ENCODE measurements at regions not wholly inside any gene's neighbourhood (a gene's known extent, or its start where the extent isn't known, plus 50 kb on each side); places are given as distances from the start of the nearest gene placed in this dataset.

GRCh38 chr12:116353958-116354357 lies 76.5 kb upstream of the MED13L start:
- Histone ChIP-seq H3K27ac (ENCODE audit: low read depth in 1 of 2, low read length in 1 of 2) (no peak overlapping the region), H3K9ac (ENCODE audit: insufficient read depth in 1 of 2, low read length in 2 of 2) (no peak overlapping the region), H3K4me3 (no peak overlapping the region), H3K27me3 (ENCODE audit: control insufficient read depth in 3 of 3, insufficient read depth in 3 of 3, low read length in 2 of 3) (no peaks in the 10 kb centered on the region), H3K9me3 (ENCODE audit: control insufficient read depth in 4 of 4, insufficient read depth in 3 of 4, low read length in 3 of 4) (peaks cover 0 to 6% (median 0%) of the 10 kb centered on the region in 4 donors), H3K36me3 (ENCODE audit: control insufficient read depth in 4 of 4, insufficient read depth in 4 of 4, low read length in 4 of 4) (no peaks in the 10 kb centered on the region), H3K4me1 (ENCODE audit: control insufficient read depth in 5 of 5, insufficient read depth in 5 of 5, low read length in 5 of 5) (peaks cover 0 to 2% (median 0%) of the 10 kb centered on the region in 5 donors)
- no peak for DNase-seq
- no peak for TF ChIP-seq CTCF (IDR thresholded peaks at IDR 0.05; ENCODE audit: control extremely low read depth, extremely low read depth)
- WGBS, 2 donors: 90 to 100% methylated on average over 2 of the region's 2 CpGs
- no peak for ATAC-seq (ENCODE audit: insufficient read depth, low FRiP score)

GRCh38 chr12:116354534-116354933 lies 77.0 kb upstream of the MED13L start:
- Histone ChIP-seq H3K36me3 (ENCODE audit: control insufficient read depth in 4 of 4, insufficient read depth in 4 of 4, low read length in 4 of 4) (no peaks in the 10 kb centered on the region), H3K27me3 (ENCODE audit: control insufficient read depth in 3 of 3, insufficient read depth in 3 of 3, low read length in 2 of 3) (no peaks in the 10 kb centered on the region), H3K4me1 (ENCODE audit: control insufficient read depth in 5 of 5, insufficient read depth in 5 of 5, low read length in 5 of 5) (peaks cover 0 to 5% (median 2%) of the 10 kb centered on the region in 5 donors), H3K9ac (ENCODE audit: insufficient read depth in 1 of 2, low read length in 2 of 2) (no peak overlapping the region), H3K9me3 (ENCODE audit: control insufficient read depth in 4 of 4, insufficient read depth in 3 of 4, low read length in 3 of 4) (peaks cover 0 to 6% (median 0%) of the 10 kb centered on the region in 4 donors), H3K4me3 (no peak overlapping the region), H3K27ac (ENCODE audit: low read depth in 1 of 2, low read length in 1 of 2) (no peak overlapping the region)
- ATAC-seq (ENCODE audit: insufficient read depth, low FRiP score): no peak
- 89 to 90% methylated on average over 5 of the region's 5 CpGs for WGBS, 2 donors
- no peak for TF ChIP-seq CTCF (IDR thresholded peaks at IDR 0.05; ENCODE audit: control extremely low read depth, extremely low read depth)
- no peak for DNase-seq

- 65 to 74% methylated on average over 15 of the region's 15 CpGs for WGBS, 2 donors
- H3K4me1 ChIP-seq (ENCODE audit: control insufficient read depth in 5 of 5, insufficient read depth in 5 of 5, low read length in 5 of 5): peaks cover 0 to 7% (median 2%) of the 10 kb centered on the region in 5 donors
- no peak overlapping the region for H3K27ac ChIP-seq (ENCODE audit: low read depth in 1 of 2, low read length in 1 of 2)
- ATAC-seq (ENCODE audit: insufficient read depth, low FRiP score): no peak
- H3K4me3 ChIP-seq: no peak overlapping the region
- no peak for DNase-seq
- H3K36me3 ChIP-seq (ENCODE audit: control insufficient read depth in 4 of 4, insufficient read depth in 4 of 4, low read length in 4 of 4): no peaks in the 10 kb centered on the region
- TF ChIP-seq CTCF (IDR thresholded peaks at IDR 0.05; ENCODE audit: control extremely low read depth, extremely low read depth): no peak
- H3K27me3 ChIP-seq (ENCODE audit: control insufficient read depth in 3 of 3, insufficient read depth in 3 of 3, low read length in 2 of 3): no peaks in the 10 kb centered on the region
- H3K9ac ChIP-seq (ENCODE audit: insufficient read depth in 1 of 2, low read length in 2 of 2): no peak overlapping the region
- peaks cover 0 to 6% (median 0%) of the 10 kb centered on the region in 4 donors for H3K9me3 ChIP-seq (ENCODE audit: control insufficient read depth in 4 of 4, insufficient read depth in 3 of 4, low read length in 3 of 4)
Measured at GRCh38 chr12:116354950-116355783, 77.7 kb upstream of the MED13L start.

Measured in lung (tissue), 11 donors.